ENCODE measurements at regions not wholly inside any gene's neighbourhood (a gene's known extent, or its start where the extent isn't known, plus 50 kb on each side); places are given as distances from the start of the nearest gene placed in this dataset.

GRCh38 chr4:110998320-110998719 is 375.4 kb upstream of the PITX2 start:
- BruUV-seq (replicated peaks): no TSS peak
- intact Hi-C loops (cut with micrococcal nuclease; ENCODE audit: unreplicated experiment): no loop called here
- H3K4me1 ChIP-seq (ENCODE audit: insufficient read depth, low read length, poor library complexity, severe bottlenecking): no peaks in the 10 kb centered on the region

GRCh38 chr4:111011458-111011857 is 388.6 kb upstream of the PITX2 start:
- no peak overlapping the region for H3K4me2 ChIP-seq (ENCODE audit: low read length)
- no peaks in the 10 kb centered on the region for H3K9me3 ChIP-seq (ENCODE audit: low read length)
- no peaks in the 10 kb centered on the region for H3K79me2 ChIP-seq (ENCODE audit: insufficient read depth, low read depth, low read length)
- no TSS peak for BruUV-seq (replicated peaks)
- no peak overlapping the region for H2AFZ ChIP-seq (ENCODE audit: low read length)
- H3K9me2 ChIP-seq (ENCODE audit: insufficient read depth, low read length): no peaks in the 10 kb centered on the region
- H3K4me1 ChIP-seq (ENCODE audit: insufficient read depth, low read length, poor library complexity, severe bottlenecking): no peaks in the 10 kb centered on the region
- ChIA-PET CTCF (ENCODE audit: unreplicated experiment) (no interaction called here), POLR2A (no interaction called here)
- no peak overlapping the region for H3K4me3 ChIP-seq (ENCODE audit: low read depth, low read length, poor library complexity, severe bottlenecking)
- DNase-seq (ENCODE audit: low spot score): no peak
- no peaks in the 10 kb centered on the region for H3K36me3 ChIP-seq (ENCODE audit: insufficient read depth, low read length)
- no peaks in the 10 kb centered on the region for H4K20me1 ChIP-seq (ENCODE audit: insufficient read depth, low read length)
- TF ChIP-seq EZH2phosphoT487 (IDR thresholded peaks at IDR 0.05; ENCODE audit: borderline replicate concordance, low read depth, low read length) (no peak), CTCF (conservative IDR thresholded peaks at IDR 0.05; ENCODE audit: low read length) (no peak)
- intact Hi-C loops (cut with micrococcal nuclease; ENCODE audit: unreplicated experiment): no loop called here
- no peak overlapping the region for H3K27ac ChIP-seq (ENCODE audit: low read depth, low read length, poor library complexity, severe bottlenecking)

More at GRCh38 chr4:110998320-110998719, 375.4 kb upstream of the PITX2 start:
- POLR2A ChIA-PET: no interaction called here
- CTCF ChIA-PET (ENCODE audit: unreplicated experiment): no interaction called here
- Histone ChIP-seq H3K4me3 (ENCODE audit: low read depth, low read length, poor library complexity, severe bottlenecking) (no peak overlapping the region), H3K27ac (ENCODE audit: low read depth, low read length, poor library complexity, severe bottlenecking) (no peak overlapping the region), H3K9me2 (ENCODE audit: insufficient read depth, low read length) (no peaks in the 10 kb centered on the region), H3K9me3 (ENCODE audit: low read length) (no peaks in the 10 kb centered on the region), H4K20me1 (ENCODE audit: insufficient read depth, low read length) (no peaks in the 10 kb centered on the region), H3K36me3 (ENCODE audit: insufficient read depth, low read length) (no peaks in the 10 kb centered on the region), H3K4me2 (ENCODE audit: low read length) (no peak overlapping the region), H2AFZ (ENCODE audit: low read length) (no peak overlapping the region), H3K79me2 (ENCODE audit: insufficient read depth, low read depth, low read length) (no peaks in the 10 kb centered on the region)
- no peak for DNase-seq (ENCODE audit: low spot score)
- no peak for TF ChIP-seq CTCF (conservative IDR thresholded peaks at IDR 0.05; ENCODE audit: low read length)
- TF ChIP-seq EZH2phosphoT487 (IDR thresholded peaks at IDR 0.05; ENCODE audit: borderline replicate concordance, low read depth, low read length): no peak

- CTCF ChIA-PET (ENCODE audit: unreplicated experiment): no interaction called here
- TF ChIP-seq EZH2phosphoT487 (IDR thresholded peaks at IDR 0.05; ENCODE audit: borderline replicate concordance, low read depth, low read length): no peak
- no peak for TF ChIP-seq CTCF (conservative IDR thresholded peaks at IDR 0.05; ENCODE audit: low read length)
- POLR2A ChIA-PET: no interaction called here
- Histone ChIP-seq H3K27ac (ENCODE audit: low read depth, low read length, poor library complexity, severe bottlenecking) (no peak overlapping the region), H4K20me1 (ENCODE audit: insufficient read depth, low read length) (no peaks in the 10 kb centered on the region), H2AFZ (ENCODE audit: low read length) (no peak overlapping the region), H3K4me1 (ENCODE audit: insufficient read depth, low read length, poor library complexity, severe bottlenecking) (no peaks in the 10 kb centered on the region), H3K4me3 (ENCODE audit: low read depth, low read length, poor library complexity, severe bottlenecking) (no peak overlapping the region), H3K9me2 (ENCODE audit: insufficient read depth, low read length) (no peaks in the 10 kb centered on the region), H3K79me2 (ENCODE audit: insufficient read depth, low read depth, low read length) (no peaks in the 10 kb centered on the region), H3K9me3 (ENCODE audit: low read length) (no peaks in the 10 kb centered on the region), H3K36me3 (ENCODE audit: insufficient read depth, low read length) (no peaks in the 10 kb centered on the region), H3K4me2 (ENCODE audit: low read length) (no peak overlapping the region)
- no TSS peak for BruUV-seq (replicated peaks)
- DNase-seq (ENCODE audit: low spot score): no peak
- intact Hi-C loops (cut with micrococcal nuclease; ENCODE audit: unreplicated experiment): no loop called here
Measured at GRCh38 chr4:111013846-111014245, 391.0 kb upstream of the PITX2 start.

Data from OCI-LY7 (cell line).